HepG2 (cell line): ENCODE measurements at regions not wholly inside any gene's neighbourhood (a gene's known extent, or its start where the extent isn't known, plus 50 kb on each side); places are given as distances from the start of the nearest gene placed in this dataset.

Experiments
- ATAC-seq: fragments of 200-7000 bp; cut with Tn5 transposase; 3 replicates; pipeline ENCODE4 v1.9.1; 2020; ENCODE audit warnings: mild to moderate bottlenecking, moderate library complexity
- BruUV-seq: library from RNA; stranded (reverse); fragments of 400-500 nt; replicated peaks from 2 replicates; lab custom pipeline; 2021; lab: Mats Ljungman, UMichigan
- CTCF ChIA-PET: fragments of 300-600 bp; formaldehyde crosslinking; extraction: SDS; loops from one replicate; lab custom pipeline; 2021; ENCODE audit warnings: low total read pairs, inconsistent platforms, low intra/inter-chr PET ratio; lab: Yijun Ruan, JAX
- POLR2A ChIA-PET: fragments of 350-600 bp; sonication (Branson Sonifier 250); formaldehyde crosslinking; loops from one replicate; lab custom pipeline; 2020; ENCODE audit warnings: antibody characterized with exemption, inconsistent platforms; lab: Yijun Ruan, JAX
- DNase-seq: peaks from one replicate; pipeline ENCODE4 v3.0.0-alpha.2; 2015; ENCODE audit warnings: low spot score
- FAIRE-seq: peaks from 3 replicates; lab custom pipeline; 2011; peaks lifted over from hg19 to GRCh38; lab: Jason Lieb, UNC
- H2AFZ ChIP-seq: one replicate; pipeline ENCODE4 v1.6.1; 2011; ENCODE audit warnings: low read length, inconsistent platforms
- H3K27ac ChIP-seq: fragments of 300-600 bp; 3 replicates; pipeline ENCODE4 v1.8.0; 2011; ENCODE audit warnings: mixed run types, mild to moderate bottlenecking, mixed read lengths, low read length, inconsistent platforms; ENCODE audit not compliant: insufficient read depth; ENCODE audit errors: extremely low read length
- H3K27me3 ChIP-seq, 2 experiments: fragments of 200-600 bp in 1 of 2; 2 replicates in 1 of 2; 3 replicates in 1 of 2; pipeline versions ENCODE4 v1.6.0 to v1.8.0; 2011; ENCODE audit warnings: low read length in 2 of 2, mild to moderate bottlenecking in 2 of 2, moderate library complexity in 2 of 2, inconsistent platforms in 1 of 2; ENCODE audit not compliant: insufficient read depth in 2 of 2, control insufficient read depth in 1 of 2
- H3K36me3 ChIP-seq, 2 experiments: fragments of 200-600 bp in 1 of 2; replicated peaks in 1 of 2; 2 replicates in 1 of 2; 3 replicates in 1 of 2; pipeline versions ENCODE4 v1.5.1 to v1.8.0; 2011; ENCODE audit warnings: low read length in 2 of 2, inconsistent platforms in 1 of 2; ENCODE audit not compliant: insufficient read depth in 2 of 2, control insufficient read depth in 1 of 2
- H3K4me1 ChIP-seq: 2 replicates; pipeline ENCODE4 v1.5.1; 2012; ENCODE audit warnings: low read length, inconsistent platforms; ENCODE audit not compliant: insufficient read depth
- H3K4me2 ChIP-seq: 2 replicates; pipeline ENCODE4 v1.6.0; 2011; ENCODE audit warnings: low read depth, low read length, inconsistent platforms
- H3K4me3 ChIP-seq, 3 experiments: fragments of 200-600 bp in 1 of 3; sonication (generic), shearing (Covaris generic) in 1 of 3; replicated peaks in 1 of 3; 2 replicates each; pipeline ENCODE4 v1.5.1; 2011 to 2016; ENCODE audit warnings: low read length in 3 of 3, inconsistent platforms in 2 of 3, low read depth in 2 of 3, mild to moderate bottlenecking in 2 of 3, control low read depth in 1 of 3, mixed read lengths in 1 of 3; ENCODE audit not compliant: insufficient read depth in 1 of 3
- H3K79me2 ChIP-seq: one replicate; pipeline ENCODE4 v1.6.1; 2011; ENCODE audit warnings: low read length, inconsistent platforms; ENCODE audit not compliant: insufficient read depth
- H3K9ac ChIP-seq: 2 replicates; pipeline ENCODE4 v1.6.0; 2011; ENCODE audit warnings: mild to moderate bottlenecking, low read depth, low read length, inconsistent platforms; ENCODE audit not compliant: insufficient read depth
- H3K9me3 ChIP-seq: 2 replicates; pipeline ENCODE4 v1.5.1; 2012; ENCODE audit warnings: mild to moderate bottlenecking, low read length
- H4K20me1 ChIP-seq: 2 replicates; pipeline ENCODE4 v1.6.0; 2011; ENCODE audit warnings: inconsistent platforms, mild to moderate bottlenecking, low read length, moderate library complexity; ENCODE audit not compliant: insufficient read depth
- IRF2 ChIP-seq: IDR thresholded peaks from 2 replicates; pipeline ENCODE4 v1.6.1; 2018; ENCODE audit warnings: missing genetic modification reagents, missing compliant biosample characterization
- KLF9 ChIP-seq: IDR thresholded peaks from 2 replicates; pipeline ENCODE4 v1.6.1; 2016; ENCODE audit warnings: low read depth
- MAFK ChIP-seq, 2 experiments: IDR thresholded peaks in 1 of 2; conservative IDR thresholded peaks in 1 of 2; 2 replicates each; pipeline ENCODE4 v1.6.1; 2011; ENCODE audit warnings: improper control_type of control experiment in 2 of 2, low read length in 2 of 2
- NFAT5 ChIP-seq: sonication (generic); formaldehyde crosslinking; IDR thresholded peaks from 2 replicates; pipeline ENCODE4 v1.4.0; 2020; ENCODE audit warnings: missing genetic modification reagents
- SP4 ChIP-seq: sonication (generic); formaldehyde crosslinking; IDR thresholded peaks from 2 replicates; pipeline ENCODE4 v1.8.1; 2023; ENCODE audit warnings: mild to moderate bottlenecking, missing genetic modification reagents
- TOE1 ChIP-seq: sonication (generic); formaldehyde crosslinking; IDR thresholded peaks from 2 replicates; pipeline ENCODE4 v1.4.0; 2020; ENCODE audit warnings: mild to moderate bottlenecking, missing genetic modification reagents
- ZNF24 ChIP-seq: fragments of 450-650 bp; IDR thresholded peaks from 2 replicates; pipeline ENCODE4 v1.6.1; 2017; ENCODE audit warnings: antibody characterized with exemption, mild to moderate bottlenecking
- ZNF496 ChIP-seq: sonication (generic); formaldehyde crosslinking; IDR thresholded peaks from 2 replicates; pipeline ENCODE4 v1.8.1; 2023; ENCODE audit warnings: mild to moderate bottlenecking, moderate library complexity, missing genetic modification reagents; ENCODE audit not compliant: insufficient replicate concordance
- ZNF558 ChIP-seq: sonication (generic); formaldehyde crosslinking; IDR thresholded peaks from 2 replicates; pipeline ENCODE4 v1.9.0; 2022; ENCODE audit warnings: mild to moderate bottlenecking, missing genetic modification reagents, borderline replicate concordance
- ZNF775 ChIP-seq: sonication (generic); formaldehyde crosslinking; IDR thresholded peaks from 2 replicates; pipeline ENCODE4 v1.4.0; 2020; ENCODE audit warnings: missing genetic modification reagents, mild to moderate bottlenecking, moderate library complexity, borderline replicate concordance
- ZNF792 ChIP-seq: IDR thresholded peaks from 2 replicates; pipeline ENCODE4 v1.6.1; 2016
- WGBS: methylation state at CpG from one replicate; pipeline ENCODE4 v1.1.6; 2017; ENCODE audit warnings: low lambda C conversion rate; 5-methylcytosine and 5-hydroxymethylcytosine counted together
- in situ Hi-C: cut with HindIII; loops from 2 replicates; pipeline ENCODE4 v1.10.0; 2017; ENCODE audit warnings: low pct_unique_long_range_greater_than_20kb; ENCODE audit not compliant: extremely low pct_ligation_motif_present
- intact Hi-C: fragments of 100-400 bp; cut with micrococcal nuclease; formaldehyde crosslinking; loops from one replicate; pipeline ENCODE4 v1.10.0; 2022; ENCODE audit not compliant: unreplicated experiment
- TF ChIP-seq, protein P1 (sequence below): sonication (generic); formaldehyde crosslinking; IDR thresholded peaks from one replicate; pipeline ENCODE4 v1.5.1; 2020; ENCODE audit warnings: mild to moderate bottlenecking, missing genetic modification reagents; ENCODE audit errors: not compliant biosample characterization

GRCh38 chr13:106238690-106239089, 296.8 kb downstream of the EFNB2 start (continued):
- TF ChIP-seq, protein P1, sequence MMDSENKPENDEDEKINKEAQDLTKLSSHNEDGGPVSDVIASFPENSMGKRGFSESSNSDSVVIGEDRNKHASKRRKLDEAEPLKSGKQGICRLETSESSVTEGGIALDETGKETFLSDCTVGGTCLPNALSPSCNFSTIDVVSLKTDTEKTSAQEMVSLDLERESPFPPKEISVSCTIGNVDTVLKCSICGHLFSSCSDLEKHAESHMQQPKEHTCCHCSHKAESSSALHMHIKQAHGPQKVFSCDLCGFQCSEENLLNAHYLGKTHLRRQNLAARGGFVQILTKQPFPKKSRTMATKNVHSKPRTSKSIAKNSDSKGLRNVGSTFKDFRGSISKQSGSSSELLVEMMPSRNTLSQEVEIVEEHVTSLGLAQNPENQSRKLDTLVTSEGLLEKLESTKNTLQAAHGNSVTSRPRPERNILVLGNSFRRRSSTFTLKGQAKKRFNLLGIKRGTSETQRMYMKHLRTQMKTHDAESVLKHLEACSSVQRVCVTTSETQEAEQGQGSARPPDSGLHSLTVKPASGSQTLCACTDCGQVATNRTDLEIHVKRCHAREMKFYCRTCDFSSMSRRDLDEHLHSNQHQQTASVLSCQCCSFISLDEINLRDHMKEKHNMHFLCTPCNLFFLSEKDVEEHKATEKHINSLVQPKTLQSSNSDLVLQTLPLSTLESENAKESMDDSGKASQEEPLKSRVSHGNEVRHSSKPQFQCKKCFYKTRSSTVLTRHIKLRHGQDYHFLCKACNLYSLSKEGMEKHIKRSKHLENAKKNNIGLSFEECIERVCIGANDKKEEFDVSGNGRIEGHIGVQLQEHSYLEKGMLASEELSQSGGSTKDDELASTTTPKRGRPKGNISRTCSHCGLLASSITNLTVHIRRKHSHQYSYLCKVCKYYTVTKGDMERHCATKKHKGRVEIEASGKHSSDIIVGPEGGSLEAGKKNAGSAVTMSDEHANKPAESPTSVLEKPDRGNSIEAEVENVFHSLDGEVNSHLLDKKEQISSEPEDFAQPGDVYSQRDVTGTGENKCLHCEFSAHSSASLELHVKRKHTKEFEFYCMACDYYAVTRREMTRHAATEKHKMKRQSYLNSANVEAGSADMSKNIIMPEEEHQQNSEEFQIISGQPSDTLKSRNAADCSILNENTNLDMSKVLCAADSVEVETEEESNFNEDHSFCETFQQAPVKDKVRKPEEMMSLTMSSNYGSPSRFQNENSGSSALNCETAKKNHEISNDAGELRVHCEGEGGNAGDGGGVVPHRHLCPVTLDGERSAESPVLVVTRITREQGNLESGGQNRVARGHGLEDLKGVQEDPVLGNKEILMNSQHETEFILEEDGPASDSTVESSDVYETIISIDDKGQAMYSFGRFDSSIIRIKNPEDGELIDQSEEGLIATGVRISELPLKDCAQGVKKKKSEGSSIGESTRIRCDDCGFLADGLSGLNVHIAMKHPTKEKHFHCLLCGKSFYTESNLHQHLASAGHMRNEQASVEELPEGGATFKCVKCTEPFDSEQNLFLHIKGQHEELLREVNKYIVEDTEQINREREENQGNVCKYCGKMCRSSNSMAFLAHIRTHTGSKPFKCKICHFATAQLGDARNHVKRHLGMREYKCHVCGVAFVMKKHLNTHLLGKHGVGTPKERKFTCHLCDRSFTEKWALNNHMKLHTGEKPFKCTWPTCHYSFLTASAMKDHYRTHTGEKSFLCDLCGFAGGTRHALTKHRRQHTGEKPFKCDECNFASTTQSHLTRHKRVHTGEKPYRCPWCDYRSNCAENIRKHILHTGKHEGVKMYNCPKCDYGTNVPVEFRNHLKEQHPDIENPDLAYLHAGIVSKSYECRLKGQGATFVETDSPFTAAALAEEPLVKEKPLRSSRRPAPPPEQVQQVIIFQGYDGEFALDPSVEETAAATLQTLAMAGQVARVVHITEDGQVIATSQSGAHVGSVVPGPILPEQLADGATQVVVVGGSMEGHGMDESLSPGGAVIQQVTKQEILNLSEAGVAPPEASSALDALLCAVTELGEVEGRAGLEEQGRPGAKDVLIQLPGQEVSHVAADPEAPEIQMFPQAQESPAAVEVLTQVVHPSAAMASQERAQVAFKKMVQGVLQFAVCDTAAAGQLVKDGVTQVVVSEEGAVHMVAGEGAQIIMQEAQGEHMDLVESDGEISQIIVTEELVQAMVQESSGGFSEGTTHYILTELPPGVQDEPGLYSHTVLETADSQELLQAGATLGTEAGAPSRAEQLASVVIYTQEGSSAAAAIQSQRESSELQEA: no peak
- TF ChIP-seq, all 625 proteins: peak for 0

DNA sequence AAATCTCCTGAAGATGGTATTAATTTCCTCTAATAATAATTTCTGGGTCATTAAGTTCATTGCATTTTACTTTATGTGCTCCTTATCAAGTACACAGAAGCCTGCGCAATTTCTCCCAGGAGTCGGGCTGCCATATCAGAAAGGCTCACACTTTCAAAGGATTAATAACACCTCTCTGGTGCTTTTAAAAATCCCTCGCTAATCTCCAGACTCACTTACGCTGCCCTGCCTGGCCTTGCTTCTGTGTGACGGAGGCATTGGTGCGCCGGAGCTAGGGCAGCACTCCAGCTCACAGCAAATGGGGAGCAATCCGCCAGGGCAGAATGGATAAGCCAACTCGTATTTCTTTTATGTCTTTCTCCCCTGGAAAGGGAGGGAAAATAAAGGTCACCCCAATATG, 300.8 kb downstream of the EFNB2 start:
- ChIA-PET CTCF (no interaction called here), POLR2A (no interaction called here)
- BruUV-seq: no TSS peak
- DNase-seq (no peak), ATAC-seq (no peak), FAIRE-seq (no peak)
- no peaks in the 10 kb centered on the region for H3K36me3 ChIP-seq
- H3K9me3 ChIP-seq: no peaks in the 10 kb centered on the region
- in situ Hi-C loops (no loop called here), intact Hi-C loops (no loop called here)
- no peak overlapping the region for H3K4me3 ChIP-seq
- H3K79me2 ChIP-seq: no peaks in the 10 kb centered on the region
- no peaks in the 10 kb centered on the region for H3K27me3 ChIP-seq
- no peaks in the 10 kb centered on the region for H3K4me1 ChIP-seq
- H3K4me2 ChIP-seq: no peak overlapping the region
- H4K20me1 ChIP-seq: no peaks in the 10 kb centered on the region
- H3K27ac ChIP-seq: no peak overlapping the region
- WGBS: 21% methylated on average over 8 of the region's 9 CpGs
- H3K9ac ChIP-seq: no peak overlapping the region
- no peak overlapping the region for H2AFZ ChIP-seq
- TF ChIP-seq ZNF775 (CRISPR knock-in tag) (no peak), TOE1 (CRISPR knock-in tag) (no peak), ZNF792 (CRISPR knock-in tag) (no peak), ZNF496 (CRISPR knock-in tag) (no peak), MAFK (conservative IDR thresholded peaks at IDR 0.05 in 1 of 2, IDR thresholded peaks at IDR 0.05 in 1 of 2; ENCODE audit: low read length in 2 of 2) (no peak), ZNF558 (no peak), KLF9 (no peak), NFAT5 (CRISPR knock-in tag) (no peak), ZNF24 (no peak), SP4 (CRISPR knock-in tag) (no peak), IRF2 (no peak)
